H9 (cell line): ENCODE measurements at regions not wholly inside any gene's neighbourhood (a gene's known extent, or its start where the extent isn't known, plus 50 kb on each side); places are given as distances from the start of the nearest gene placed in this dataset.

Experiments used
- DNase-seq: peaks from one replicate; pipeline ENCODE4 v3.0.0-alpha.2; 2017
- H2AFZ ChIP-seq: one replicate; pipeline ENCODE4 v1.6.1; 2013; ENCODE audit warnings: mild to moderate bottlenecking, low read length, control low read depth, moderate library complexity
- H2AK5ac ChIP-seq: 2 replicates; pipeline ENCODE4 v1.6.1; 2013; ENCODE audit warnings: low read length, control low read depth, mixed read lengths; ENCODE audit not compliant: insufficient read length
- H2BK120ac ChIP-seq: one replicate; pipeline ENCODE4 v1.6.1; 2013; ENCODE audit warnings: low read depth, mild to moderate bottlenecking, low read length, control low read depth, inconsistent platforms; ENCODE audit not compliant: poor library complexity, severe bottlenecking
- H2BK12ac ChIP-seq: 2 replicates; pipeline ENCODE4 v1.6.1; 2013; ENCODE audit warnings: low read length, control low read depth, mixed read lengths, low read depth; ENCODE audit not compliant: insufficient read length
- H2BK15ac ChIP-seq: 2 replicates; pipeline ENCODE4 v1.6.1; 2013; ENCODE audit warnings: low read depth, low read length, control low read depth
- H2BK20ac ChIP-seq: one replicate; pipeline ENCODE4 v1.6.1; 2013; ENCODE audit warnings: low read depth, mild to moderate bottlenecking, low read length, control low read depth, inconsistent platforms; ENCODE audit not compliant: poor library complexity, severe bottlenecking
- H2BK5ac ChIP-seq: 2 replicates; pipeline ENCODE4 v1.6.1; 2013; ENCODE audit warnings: low read length, control low read depth, mixed read lengths; ENCODE audit not compliant: insufficient read length
- H3K14ac ChIP-seq: 2 replicates; pipeline ENCODE4 v1.6.1; 2013; ENCODE audit warnings: low read length, control low read depth; ENCODE audit not compliant: insufficient read depth
- H3K18ac ChIP-seq: 2 replicates; pipeline ENCODE4 v1.6.1; 2013; ENCODE audit warnings: low read depth, mild to moderate bottlenecking, mixed read lengths, low read length, control low read depth; ENCODE audit not compliant: insufficient read length
- H3K23ac ChIP-seq: 2 replicates; pipeline ENCODE4 v1.6.1; 2013; ENCODE audit warnings: low read length, control low read depth, mixed read lengths, low read depth; ENCODE audit not compliant: insufficient read length
- H3K23me2 ChIP-seq: 2 replicates; pipeline ENCODE4 v1.6.1; 2013; ENCODE audit warnings: low read depth, mild to moderate bottlenecking, mixed read lengths, low read length, control low read depth; ENCODE audit not compliant: insufficient read length, poor library complexity, severe bottlenecking
- H3K27ac ChIP-seq: 2 replicates; pipeline ENCODE4 v1.5.1; 2013; ENCODE audit warnings: low read length, control low read depth, mixed read lengths, low read depth; ENCODE audit not compliant: insufficient read length
- H3K27me3 ChIP-seq: 2 replicates; pipeline ENCODE4 v1.6.1; 2013; ENCODE audit warnings: low read length, control low read depth, inconsistent platforms; ENCODE audit not compliant: insufficient read depth
- H3K4ac ChIP-seq: 2 replicates; pipeline ENCODE4 v1.6.1; 2013; ENCODE audit warnings: low read depth, mild to moderate bottlenecking, control low read depth, inconsistent platforms, low read length, moderate library complexity
- H3K4me1 ChIP-seq: 2 replicates; pipeline ENCODE4 v1.6.1; 2013; ENCODE audit warnings: low read length, control low read depth, inconsistent platforms; ENCODE audit not compliant: insufficient read depth
- H3K4me2 ChIP-seq: 2 replicates; pipeline ENCODE4 v1.6.1; 2013; ENCODE audit warnings: low read length, control low read depth, mixed read lengths; ENCODE audit not compliant: insufficient read length, insufficient read depth
- H3K56ac ChIP-seq: 2 replicates; pipeline ENCODE4 v1.6.1; 2013; ENCODE audit warnings: low read depth, mild to moderate bottlenecking, mixed read lengths, low read length, control low read depth; ENCODE audit not compliant: insufficient read length
- H3K79me1 ChIP-seq: 2 replicates; pipeline ENCODE4 v1.6.1; 2013; ENCODE audit warnings: low read depth, mild to moderate bottlenecking, moderate library complexity, low read length, control low read depth, inconsistent platforms; ENCODE audit not compliant: insufficient read depth, poor library complexity, severe bottlenecking
- H3K79me2 ChIP-seq: 2 replicates; pipeline ENCODE4 v1.6.1; 2013; ENCODE audit warnings: low read length, control low read depth, inconsistent platforms; ENCODE audit not compliant: insufficient read depth
- H3K9ac ChIP-seq: 2 replicates; pipeline ENCODE4 v1.6.1; 2013; ENCODE audit warnings: low read length, control low read depth, mixed read lengths; ENCODE audit not compliant: insufficient read length; ENCODE audit errors: extremely low read depth
- H3K9me3 ChIP-seq: one replicate; pipeline ENCODE4 v1.6.1; 2013; ENCODE audit warnings: low read depth, low read length, inconsistent platforms; ENCODE audit not compliant: control insufficient read depth
- H3T11ph ChIP-seq: one replicate; pipeline ENCODE4 v1.6.1; 2013; ENCODE audit warnings: mild to moderate bottlenecking, low read length, control low read depth, inconsistent platforms
- H4K20me1 ChIP-seq: one replicate; pipeline ENCODE4 v1.6.1; 2013; ENCODE audit not compliant: control insufficient read depth, insufficient read length, insufficient read depth
- H4K5ac ChIP-seq: 2 replicates; pipeline ENCODE4 v1.6.1; 2013; ENCODE audit warnings: low read depth, mild to moderate bottlenecking, mixed read lengths, low read length, control low read depth; ENCODE audit not compliant: insufficient read length
- H4K8ac ChIP-seq: replicated peaks from 2 replicates; pipeline ENCODE4 v1.6.1; 2013; ENCODE audit warnings: low read length, control low read depth, mixed read lengths, low read depth; ENCODE audit not compliant: insufficient read length
- H4K91ac ChIP-seq: 2 replicates; pipeline ENCODE4 v1.6.1; 2013; ENCODE audit warnings: low read depth, mild to moderate bottlenecking, moderate library complexity, mixed read lengths, low read length, control low read depth; ENCODE audit not compliant: insufficient read length
- H3K27ac Mint-ChIP-seq, 3 experiments: 2 replicates in 2 of 3; 3 replicates in 1 of 3; pipeline ENCODE4 v1.8.0; 2020 to 2021; ENCODE audit warnings: mixed read lengths in 3 of 3, mild to moderate bottlenecking in 1 of 3, moderate library complexity in 1 of 3
- H3K27me3 Mint-ChIP-seq: 2 replicates; pipeline ENCODE4 v1.8.0; 2021; ENCODE audit warnings: low read depth, mild to moderate bottlenecking, moderate library complexity, mixed read lengths
- H3K36me3 Mint-ChIP-seq, 3 experiments: 2 replicates in 2 of 3; 3 replicates in 1 of 3; pipeline ENCODE4 v1.8.0; 2020 to 2021; ENCODE audit warnings: low read depth in 3 of 3, mixed read lengths in 3 of 3; ENCODE audit not compliant: insufficient read depth in 1 of 3
- H3K4me1 Mint-ChIP-seq, 2 experiments: 2 replicates each; pipeline ENCODE4 v1.8.0; 2020; ENCODE audit warnings: mixed read lengths in 2 of 2
- H3K4me3 Mint-ChIP-seq, 2 experiments: 2 replicates in 1 of 2; 3 replicates in 1 of 2; pipeline ENCODE4 v1.8.0; 2020 to 2021; ENCODE audit warnings: mild to moderate bottlenecking in 2 of 2, mixed read lengths in 2 of 2, moderate library complexity in 1 of 2
- H3K9me3 Mint-ChIP-seq, 2 experiments: 2 replicates in 1 of 2; 3 replicates in 1 of 2; pipeline ENCODE4 v1.8.0; 2020; ENCODE audit warnings: mild to moderate bottlenecking in 2 of 2, mixed read lengths in 2 of 2, moderate library complexity in 1 of 2
- WGBS: extraction: QIAGEN DNeasy Blood & Tissue Kit; methylation state at CpG from one replicate; pipeline ENCODE4 v1.1.7; 2013; ENCODE audit warnings: missing lambda C conversion rate, low lambda C conversion rate, mixed read lengths; ENCODE audit not compliant: insufficient read length; ENCODE audit errors: extremely low coverage; 5-methylcytosine and 5-hydroxymethylcytosine counted together
- TF ChIP-seq, protein P1 (sequence below): fragments of 200-600 bp; sonication (generic); conservative IDR thresholded peaks from 3 replicates; pipeline ENCODE4 v1.8.0; 2021; ENCODE audit warnings: antibody characterized with exemption, mild to moderate bottlenecking

DNA sequence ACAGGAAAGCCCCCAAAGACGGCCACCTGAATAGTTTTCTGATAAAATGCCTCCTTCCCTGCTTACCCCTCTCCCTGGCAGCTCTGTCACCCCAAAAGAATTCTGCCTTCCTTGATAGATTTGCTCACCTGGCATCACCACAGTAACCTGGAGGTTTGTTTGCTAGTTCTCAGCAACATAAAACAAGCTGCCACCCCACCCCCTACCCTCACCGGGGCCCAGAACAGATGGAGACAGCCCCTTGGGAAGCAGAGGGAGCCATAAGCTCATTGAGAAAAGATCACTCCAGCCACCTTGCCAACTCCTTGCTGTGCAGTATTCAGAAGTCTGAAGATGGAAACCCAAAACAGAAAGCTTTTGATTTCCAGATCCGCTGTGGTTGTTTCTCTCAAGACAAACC, 108.6 kb downstream of the DHX15 start:
- Histone ChIP-seq H3K23ac (no peak overlapping the region), H3K9me3 (no peaks in the 10 kb centered on the region), H3T11ph (no peak overlapping the region), H4K8ac (no peak overlapping the region), H3K14ac (no peak overlapping the region), H2BK15ac (no peak overlapping the region), H2BK20ac (no peak overlapping the region), H2BK5ac (no peak overlapping the region), H3K27me3 (no peaks in the 10 kb centered on the region), H2AK5ac (no peak overlapping the region), H2BK12ac (no peak overlapping the region), H4K20me1 (peaks cover 2% of the 10 kb centered on the region), H3K4me1 (peaks cover 7% of the 10 kb centered on the region; the same call in 1 of the 2 replicates), H3K23me2 (peaks cover 13% of the 10 kb centered on the region), H2BK120ac (no peak overlapping the region), H3K79me1 (no peaks in the 10 kb centered on the region), H3K27ac (no peak overlapping the region), H4K5ac (no peak overlapping the region), H3K4me2 (no peak overlapping the region), H3K9ac (no peak overlapping the region), H3K56ac (no peak overlapping the region), H4K91ac (no peak overlapping the region), H2AFZ (no peak overlapping the region), H3K79me2 (no peaks in the 10 kb centered on the region), H3K4ac (no peak overlapping the region), H3K18ac (no peak overlapping the region)
- WGBS: no CpG with 5 or more reads among the region's 3 CpGs
- Mint-ChIP-seq H3K27me3 (peaks cover 18% of the 10 kb centered on the region), H3K27ac (peak overlapping the region in 2 of 3 experiments; percentile 17 to 93; a peak in 2 of 7 replicates), H3K4me3 (no peak overlapping the region), H3K4me1 (peaks cover 38 to 47% of the 10 kb centered on the region in 2 experiments), H3K9me3 (peaks cover 0 to 3% of the 10 kb centered on the region in 2 experiments; a peak in 1 of 5 replicates), H3K36me3 (no peaks in the 10 kb centered on the region; a peak in 1 of 7 replicates)
- TF ChIP-seq, protein P1, sequence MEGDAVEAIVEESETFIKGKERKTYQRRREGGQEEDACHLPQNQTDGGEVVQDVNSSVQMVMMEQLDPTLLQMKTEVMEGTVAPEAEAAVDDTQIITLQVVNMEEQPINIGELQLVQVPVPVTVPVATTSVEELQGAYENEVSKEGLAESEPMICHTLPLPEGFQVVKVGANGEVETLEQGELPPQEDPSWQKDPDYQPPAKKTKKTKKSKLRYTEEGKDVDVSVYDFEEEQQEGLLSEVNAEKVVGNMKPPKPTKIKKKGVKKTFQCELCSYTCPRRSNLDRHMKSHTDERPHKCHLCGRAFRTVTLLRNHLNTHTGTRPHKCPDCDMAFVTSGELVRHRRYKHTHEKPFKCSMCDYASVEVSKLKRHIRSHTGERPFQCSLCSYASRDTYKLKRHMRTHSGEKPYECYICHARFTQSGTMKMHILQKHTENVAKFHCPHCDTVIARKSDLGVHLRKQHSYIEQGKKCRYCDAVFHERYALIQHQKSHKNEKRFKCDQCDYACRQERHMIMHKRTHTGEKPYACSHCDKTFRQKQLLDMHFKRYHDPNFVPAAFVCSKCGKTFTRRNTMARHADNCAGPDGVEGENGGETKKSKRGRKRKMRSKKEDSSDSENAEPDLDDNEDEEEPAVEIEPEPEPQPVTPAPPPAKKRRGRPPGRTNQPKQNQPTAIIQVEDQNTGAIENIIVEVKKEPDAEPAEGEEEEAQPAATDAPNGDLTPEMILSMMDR: no peak
- DNase-seq: no peak
